Endothelial cell of umbilical vein (primary cell): ENCODE measurements at regions not wholly inside any gene's neighbourhood (a gene's known extent, or its start where the extent isn't known, plus 50 kb on each side); places are given as distances from the start of the nearest gene placed in this dataset.

Experiments used
- BruUV-seq: library from RNA; stranded (reverse); fragments of 400-500 nt; replicated peaks from 2 replicates; lab custom pipeline; 2021; lab: Mats Ljungman, UMichigan
- CTCF ChIA-PET: fragments of 300-600, 350-600 bp; sonication (Branson Sonifier 250); formaldehyde crosslinking; loops from one replicate; lab custom pipeline; 2021; ENCODE audit warnings: antibody characterized with exemption, inconsistent platforms; lab: Charles Lee
- POLR2A ChIA-PET: fragments of 300-600, 350-600 bp; sonication (Branson Sonifier 250); formaldehyde crosslinking; loops from one replicate; lab custom pipeline; 2021; ENCODE audit warnings: antibody characterized with exemption, inconsistent platforms; lab: Charles Lee
- DNase-seq: peaks from one replicate; pipeline ENCODE4 v3.0.0-alpha.2; 2011; ENCODE audit warnings: low read depth, low spot score
- FAIRE-seq: peaks from 2 replicates; lab custom pipeline; 2011; peaks lifted over from hg19 to GRCh38; lab: Jason Lieb, UNC
- H2AFZ ChIP-seq: 2 replicates; pipeline ENCODE4 v1.6.0; 2012; ENCODE audit warnings: low read depth, low read length, control low read depth, inconsistent platforms
- H3K27ac ChIP-seq: 2 replicates; pipeline ENCODE4 v1.5.1; 2011; ENCODE audit warnings: low read depth, mild to moderate bottlenecking, control low read depth, low read length, moderate library complexity; ENCODE audit not compliant: insufficient read depth
- H3K27me3 ChIP-seq, 2 experiments: 2 replicates each; pipeline versions ENCODE4 v1.6.0 to v1.6.1; 2011; ENCODE audit warnings: low read length in 2 of 2, mixed read lengths in 1 of 2; ENCODE audit not compliant: control insufficient read depth in 2 of 2, insufficient read depth in 2 of 2
- H3K36me3 ChIP-seq, 2 experiments: 2 replicates in 1 of 2; 3 replicates in 1 of 2; pipeline ENCODE4 v1.5.1; 2011; ENCODE audit warnings: low read length in 2 of 2, mild to moderate bottlenecking in 1 of 2, moderate library complexity in 1 of 2; ENCODE audit not compliant: control insufficient read depth in 2 of 2, insufficient read depth in 2 of 2; ENCODE audit errors: extremely low read depth in 1 of 2
- H3K4me1 ChIP-seq: 3 replicates; pipeline ENCODE4 v1.5.1; 2011; ENCODE audit warnings: mild to moderate bottlenecking, low read length; ENCODE audit not compliant: control insufficient read depth, insufficient read depth; ENCODE audit errors: extremely low read depth
- H3K4me2 ChIP-seq: 2 replicates; pipeline ENCODE4 v1.6.1; 2011; ENCODE audit warnings: low read length, control low read depth, mixed read lengths; ENCODE audit not compliant: insufficient read depth
- H3K4me3 ChIP-seq, 3 experiments: fragments of 200-600 bp in 1 of 3; sonication (generic), shearing (Covaris generic) in 1 of 3; replicated peaks in 1 of 3; 2 replicates each; pipeline ENCODE4 v1.5.1; 2011 to 2016; ENCODE audit warnings: control low read depth in 3 of 3, low read length in 3 of 3, mild to moderate bottlenecking in 2 of 3, inconsistent platforms in 1 of 3, low read depth in 1 of 3, moderate library complexity in 1 of 3; ENCODE audit not compliant: insufficient read depth in 1 of 3
- H3K79me2 ChIP-seq: 2 replicates; pipeline ENCODE4 v1.6.0; 2012; ENCODE audit warnings: low read length, inconsistent platforms; ENCODE audit not compliant: control insufficient read depth, insufficient read depth
- H3K9ac ChIP-seq: replicated peaks from 2 replicates; pipeline ENCODE3; 2011; ENCODE audit warnings: low read length, control low read depth; ENCODE audit not compliant: insufficient read depth; ENCODE audit errors: extremely low read depth
- H3K9me1 ChIP-seq: replicated peaks from 3 replicates; pipeline ENCODE4 v1.6.0; 2011; ENCODE audit warnings: mild to moderate bottlenecking, low read length; ENCODE audit not compliant: control insufficient read depth, insufficient read depth; ENCODE audit errors: extremely low read depth
- H3K9me3 ChIP-seq: replicated peaks from 2 replicates; pipeline ENCODE4 v1.5.1; 2012; ENCODE audit warnings: low read length, inconsistent platforms; ENCODE audit not compliant: control insufficient read depth, insufficient read depth
- H4K20me1 ChIP-seq: replicated peaks from 2 replicates; pipeline ENCODE3; 2011; ENCODE audit warnings: mild to moderate bottlenecking, low read length; ENCODE audit not compliant: control insufficient read depth, insufficient read depth; ENCODE audit errors: extremely low read depth
- EZH2 ChIP-seq: IDR thresholded peaks from 2 replicates; pipeline ENCODE4 v1.6.1; 2012; ENCODE audit warnings: borderline replicate concordance, low read depth, mild to moderate bottlenecking, moderate library complexity, low read length, inconsistent platforms; ENCODE audit not compliant: severe bottlenecking
- FOS ChIP-seq: IDR thresholded peaks from 2 replicates; pipeline ENCODE4 v1.6.1; 2011; ENCODE audit warnings: mild to moderate bottlenecking, low read length, moderate library complexity, borderline replicate concordance; ENCODE audit not compliant: insufficient read depth
- GATA2 ChIP-seq: IDR thresholded peaks from 2 replicates; pipeline ENCODE4 v1.7.0; 2011; ENCODE audit warnings: low read depth, mild to moderate bottlenecking, moderate library complexity, mixed read lengths, low read length; ENCODE audit not compliant: insufficient read length, insufficient read depth
- JUN ChIP-seq: IDR thresholded peaks from 2 replicates; pipeline ENCODE4 v1.6.1; 2011; ENCODE audit warnings: borderline replicate concordance, low read depth; ENCODE audit not compliant: insufficient read length, insufficient read depth
- MYC ChIP-seq: IDR thresholded peaks from one replicate; pipeline ENCODE4 v1.6.1; 2011; ENCODE audit warnings: mild to moderate bottlenecking, low read depth, low read length
- POLR2A ChIP-seq: IDR thresholded peaks from 2 replicates; pipeline ENCODE4 v1.6.1; 2012; ENCODE audit warnings: low read depth, mild to moderate bottlenecking, control low read depth, low read length
- POLR2AphosphoS5 ChIP-seq: IDR thresholded peaks from 2 replicates; pipeline ENCODE4 v1.6.1; 2012; ENCODE audit warnings: low read depth, mild to moderate bottlenecking, control low read depth, low read length, moderate library complexity; ENCODE audit not compliant: insufficient read depth
- dilution Hi-C: fragments of 300-500 bp; cut with MboI; formaldehyde crosslinking; loops from one replicate; pipeline ENCODE4 v1.15.0; 2019; ENCODE audit warnings: low sequenced_read_pairs; ENCODE audit not compliant: extremely low pct_ligation_motif_present
- intact Hi-C: fragments of 100-400 bp; cut with micrococcal nuclease; formaldehyde crosslinking; loops from one replicate; pipeline ENCODE4 v1.10.0; 2022
- TF ChIP-seq, protein P1 (sequence below), 2 donors: IDR thresholded peaks; 1 replicate in 1 of 2; 2 replicates in 1 of 2; pipeline ENCODE4 v1.5.1; 2011; ENCODE audit warnings: low read length in 2 of 2, mild to moderate bottlenecking in 2 of 2, moderate library complexity in 2 of 2, control low read depth in 1 of 2, inconsistent platforms in 1 of 2, low read depth in 1 of 2; ENCODE audit not compliant: insufficient read depth in 1 of 2; ENCODE audit errors: extremely low read depth in 1 of 2
- TF ChIP-seq, protein P2 (sequence below): IDR thresholded peaks from 2 replicates; pipeline ENCODE4 v1.6.1; 2011; ENCODE audit not compliant: insufficient read depth, insufficient read length

DNA sequence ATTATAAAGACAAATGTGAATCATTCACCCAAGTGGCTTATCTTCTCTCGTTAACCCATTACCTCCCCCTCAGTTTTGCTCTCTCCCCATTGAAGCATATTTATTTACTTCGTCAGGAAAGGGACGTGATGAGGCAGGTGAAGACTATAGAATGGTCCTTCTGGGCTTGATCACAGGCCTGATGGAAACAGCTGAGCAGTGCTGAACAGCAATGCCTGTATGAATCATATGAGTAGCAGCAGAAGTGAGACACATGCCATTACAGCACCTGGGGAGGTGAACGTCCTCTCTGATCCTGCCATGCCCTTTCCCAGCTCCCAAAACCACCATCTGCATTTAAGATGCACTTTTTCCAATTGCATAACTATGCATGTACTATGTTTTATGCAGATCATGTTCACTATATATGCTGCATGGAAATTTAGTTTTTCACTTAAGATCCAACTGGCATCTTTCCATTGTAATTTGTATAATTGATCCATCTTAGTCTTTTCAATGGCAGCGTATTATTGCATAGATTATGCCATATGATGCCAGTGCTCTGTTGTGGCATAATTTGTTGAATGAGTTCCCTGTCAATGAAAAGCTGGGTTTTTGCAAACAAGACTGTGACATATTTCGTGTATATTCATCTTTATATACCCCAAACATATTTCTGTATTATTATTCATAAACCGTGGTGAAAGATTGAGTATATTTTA lies 105.3 kb downstream of the CXCL12 start:
- no peak for TF ChIP-seq FOS
- no peak for TF ChIP-seq POLR2AphosphoS5
- TF ChIP-seq, protein P1, sequence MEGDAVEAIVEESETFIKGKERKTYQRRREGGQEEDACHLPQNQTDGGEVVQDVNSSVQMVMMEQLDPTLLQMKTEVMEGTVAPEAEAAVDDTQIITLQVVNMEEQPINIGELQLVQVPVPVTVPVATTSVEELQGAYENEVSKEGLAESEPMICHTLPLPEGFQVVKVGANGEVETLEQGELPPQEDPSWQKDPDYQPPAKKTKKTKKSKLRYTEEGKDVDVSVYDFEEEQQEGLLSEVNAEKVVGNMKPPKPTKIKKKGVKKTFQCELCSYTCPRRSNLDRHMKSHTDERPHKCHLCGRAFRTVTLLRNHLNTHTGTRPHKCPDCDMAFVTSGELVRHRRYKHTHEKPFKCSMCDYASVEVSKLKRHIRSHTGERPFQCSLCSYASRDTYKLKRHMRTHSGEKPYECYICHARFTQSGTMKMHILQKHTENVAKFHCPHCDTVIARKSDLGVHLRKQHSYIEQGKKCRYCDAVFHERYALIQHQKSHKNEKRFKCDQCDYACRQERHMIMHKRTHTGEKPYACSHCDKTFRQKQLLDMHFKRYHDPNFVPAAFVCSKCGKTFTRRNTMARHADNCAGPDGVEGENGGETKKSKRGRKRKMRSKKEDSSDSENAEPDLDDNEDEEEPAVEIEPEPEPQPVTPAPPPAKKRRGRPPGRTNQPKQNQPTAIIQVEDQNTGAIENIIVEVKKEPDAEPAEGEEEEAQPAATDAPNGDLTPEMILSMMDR (IDR thresholded peaks at IDR 0.05; ENCODE audit: extremely low read depth in 1 of 2, insufficient read depth in 1 of 2, low read depth in 1 of 2, low read length in 2 of 2): no peak
- TF ChIP-seq GATA2: no peak
- no peak for TF ChIP-seq MYC
- no peak for TF ChIP-seq JUN
- no peak for TF ChIP-seq POLR2A
- TF ChIP-seq, protein P2, sequence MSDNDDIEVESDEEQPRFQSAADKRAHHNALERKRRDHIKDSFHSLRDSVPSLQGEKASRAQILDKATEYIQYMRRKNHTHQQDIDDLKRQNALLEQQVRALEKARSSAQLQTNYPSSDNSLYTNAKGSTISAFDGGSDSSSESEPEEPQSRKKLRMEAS: no peak
- TF ChIP-seq EZH2: no peak
- FAIRE-seq: no peak
- ChIA-PET POLR2A (no interaction called here), CTCF (no interaction called here)
- H3K4me2 ChIP-seq: no peak overlapping the region
- H3K79me2 ChIP-seq: no peaks in the 10 kb centered on the region
- peaks cover 3% of the 10 kb centered on the region for H3K9me1 ChIP-seq
- H3K27me3 ChIP-seq: no peaks in the 10 kb centered on the region
- H3K27ac ChIP-seq: no peak overlapping the region
- no peaks in the 10 kb centered on the region for H3K36me3 ChIP-seq
- dilution Hi-C loops (no loop called here), intact Hi-C loops (no loop called here)
- H4K20me1 ChIP-seq: no peaks in the 10 kb centered on the region
- H2AFZ ChIP-seq: no peak overlapping the region
- no peaks in the 10 kb centered on the region for H3K9me3 ChIP-seq
- no peak overlapping the region for H3K4me3 ChIP-seq
- no peak overlapping the region for H3K9ac ChIP-seq
- no peaks in the 10 kb centered on the region for H3K4me1 ChIP-seq
- no TSS peak for BruUV-seq
- no peak for DNase-seq
